ENCODE measurements at regions not wholly inside any gene's neighbourhood (a gene's known extent, or its start where the extent isn't known, plus 50 kb on each side); places are given as distances from the start of the nearest gene placed in this dataset.
"Not testable (repeated sequence)": the region's sequence is repeated elsewhere in the genome, so short reads cannot be mapped to it uniquely, and the experiment has no call there.

DNA sequence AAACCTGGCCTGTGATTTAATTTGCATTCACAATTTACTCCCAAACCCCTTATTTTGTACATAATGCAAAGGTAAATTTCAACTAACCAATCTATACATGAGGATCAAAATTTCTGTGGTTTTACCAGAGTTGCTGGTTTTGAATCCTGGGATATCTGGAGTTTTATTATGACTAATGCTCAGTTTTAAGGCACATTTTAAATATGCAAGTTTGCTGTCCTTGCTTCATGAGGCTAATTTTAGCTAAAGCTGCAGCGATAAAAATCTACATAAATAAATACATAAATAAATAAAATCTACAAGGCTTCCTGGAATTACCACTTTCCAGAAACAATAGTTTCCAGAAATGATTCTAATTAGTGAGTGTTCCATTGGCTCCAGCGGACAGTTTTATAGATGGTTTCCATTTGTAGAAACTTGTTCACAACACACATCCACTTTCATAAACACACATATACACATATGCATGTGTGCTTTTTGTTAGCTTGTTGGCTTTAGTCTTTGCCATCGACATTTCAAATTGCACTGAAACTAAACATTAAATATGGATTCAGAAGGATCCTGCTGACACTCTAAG lies 339.5 kb upstream of the NRP1 start:
- ATAC-seq = no peak
- DNase-seq (ENCODE audit: low spot score) = no peak

DNA sequence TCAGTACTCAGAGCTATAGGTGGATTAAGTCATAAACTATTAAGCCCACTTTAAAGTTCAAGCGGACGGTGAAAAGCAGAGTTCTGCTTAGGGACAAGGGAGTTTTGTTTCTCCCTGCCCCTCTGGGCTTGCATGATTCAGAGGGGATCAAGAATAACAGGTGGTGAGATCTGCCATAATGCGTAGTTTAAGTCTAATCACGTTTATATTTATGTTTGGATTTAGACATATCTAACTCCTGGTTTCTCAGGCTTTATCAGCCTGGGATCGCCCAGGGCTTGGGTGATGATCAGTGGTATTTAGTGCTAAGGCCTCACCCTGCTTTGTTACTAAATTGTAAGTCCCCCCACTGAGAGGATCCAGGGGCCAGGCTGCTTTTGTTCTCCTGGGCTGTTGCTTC lies 335.4 kb upstream of the NRP1 start:
- DNase-seq (ENCODE audit: low spot score) (no peak), ATAC-seq (no peak)

DNA sequence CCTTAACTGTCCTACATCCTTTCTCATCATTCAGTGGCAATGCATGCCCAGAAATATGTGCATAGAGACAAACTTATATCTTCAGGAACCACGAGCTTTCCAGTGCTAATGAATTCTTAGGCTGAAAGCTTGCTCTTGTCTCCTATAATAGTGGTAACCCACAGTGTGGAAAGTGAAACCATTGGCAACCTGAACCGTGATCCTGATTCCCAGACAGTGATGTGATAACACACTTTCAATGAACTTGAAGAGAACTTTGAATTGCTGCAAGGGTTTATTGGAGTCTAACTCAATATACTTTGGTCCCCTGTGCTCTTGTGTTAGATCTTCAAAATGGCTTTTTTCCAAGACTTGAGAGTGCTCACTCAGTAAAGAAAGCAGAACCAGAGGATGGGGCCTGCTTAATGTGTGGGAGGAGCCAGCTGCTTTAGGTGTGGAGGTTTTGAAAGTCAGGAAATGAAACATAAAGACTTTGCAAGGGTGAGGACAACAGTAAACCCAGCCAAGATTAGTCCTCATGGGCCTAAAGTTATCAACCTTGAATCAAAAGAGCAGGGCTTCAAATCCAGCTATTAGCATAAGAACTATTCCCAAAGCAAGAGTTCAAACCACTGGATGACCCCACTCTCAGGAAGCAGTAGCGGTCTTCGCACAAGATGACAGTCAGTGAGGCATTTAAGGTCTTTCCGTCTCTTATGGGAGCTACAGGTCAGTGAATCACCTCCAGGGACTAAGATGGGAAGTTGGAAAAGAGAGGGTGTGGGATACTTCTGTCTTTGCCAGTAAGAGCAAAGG lies 332.4 kb upstream of the NRP1 start:
- no peak for ATAC-seq
- DNase-seq (ENCODE audit: low spot score) = no peak

DNA sequence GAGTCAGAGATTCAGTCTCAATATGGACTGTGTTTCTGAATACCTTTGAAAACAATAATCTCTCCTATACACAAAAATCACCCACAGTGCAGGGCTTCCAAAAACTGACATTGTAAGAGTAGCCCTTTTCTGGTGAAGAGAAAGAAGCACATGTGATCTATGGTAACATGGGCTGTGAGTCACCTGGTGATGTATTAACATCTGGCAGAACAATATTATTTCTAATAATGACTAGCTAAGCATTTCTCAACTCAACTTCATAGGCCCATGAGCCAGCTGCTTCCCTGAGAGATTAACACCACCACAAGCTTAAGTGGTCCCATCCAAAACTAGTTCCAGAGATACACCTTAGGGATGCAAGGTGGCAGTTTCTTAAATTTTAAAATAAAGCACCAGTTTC lies 331.0 kb upstream of the NRP1 start:
- DNase-seq (ENCODE audit: low spot score) = no peak
- no peak for ATAC-seq

DNA sequence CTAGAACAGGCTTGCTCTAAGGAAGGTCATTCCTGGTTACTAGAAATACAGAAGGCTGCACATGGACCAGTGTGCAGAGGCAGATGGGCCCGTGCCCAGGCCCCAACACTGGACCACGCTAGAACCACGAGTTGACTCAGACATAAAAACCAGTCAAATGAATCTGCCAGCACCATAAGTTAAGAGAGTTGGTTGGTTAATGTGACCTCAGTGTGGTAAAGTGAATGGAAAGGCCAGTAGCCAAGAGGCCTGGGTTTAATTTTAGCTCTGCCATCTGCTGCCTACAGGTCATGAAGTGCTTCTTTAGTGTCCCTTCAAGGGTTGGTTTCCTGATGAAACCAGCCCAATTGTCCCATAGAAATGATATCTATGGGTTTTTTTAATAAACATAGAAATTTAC lies 329.6 kb upstream of the NRP1 start:
- ATAC-seq (no peak), DNase-seq (ENCODE audit: low spot score) (no peak)

DNA sequence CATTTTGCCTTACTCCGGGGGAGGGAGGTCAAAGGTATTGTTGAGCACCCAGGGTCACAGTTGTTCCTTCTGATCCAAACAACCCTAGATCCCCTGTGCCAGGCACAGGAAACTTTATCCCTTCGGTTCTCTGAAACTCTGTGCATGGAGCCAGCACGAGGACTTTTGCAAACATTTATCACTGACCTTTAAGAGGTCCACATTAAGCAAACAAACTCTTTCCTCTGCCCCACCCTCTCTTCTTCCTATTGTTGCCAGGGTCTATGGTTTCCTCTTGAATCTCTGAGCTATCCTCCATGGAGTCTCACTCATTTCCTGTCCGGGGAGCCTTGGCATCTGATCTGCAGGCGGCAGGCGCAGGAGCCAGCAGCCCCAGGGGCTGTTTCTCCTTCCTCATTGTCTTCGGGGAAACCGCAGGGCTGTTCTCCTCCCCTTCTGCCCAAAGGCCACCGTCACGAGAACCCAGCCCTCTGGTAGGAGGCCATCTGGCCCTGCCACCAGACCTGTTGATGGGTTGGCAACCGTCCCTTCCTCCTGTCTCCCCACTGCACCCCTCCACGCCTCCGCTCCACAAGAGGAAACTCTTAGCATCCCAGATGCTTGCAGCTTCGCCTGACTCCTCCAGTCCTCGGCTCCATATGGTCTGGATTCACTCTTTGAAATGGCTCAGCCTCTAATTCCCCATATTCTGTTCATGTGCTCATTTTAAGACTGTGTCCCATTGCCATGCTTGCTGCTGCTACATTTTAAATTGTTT lies 327.3 kb upstream of the NRP1 start:
- DNase-seq (ENCODE audit: low spot score) (peak; percentile 50), ATAC-seq (peak; percentile 72)

DNA sequence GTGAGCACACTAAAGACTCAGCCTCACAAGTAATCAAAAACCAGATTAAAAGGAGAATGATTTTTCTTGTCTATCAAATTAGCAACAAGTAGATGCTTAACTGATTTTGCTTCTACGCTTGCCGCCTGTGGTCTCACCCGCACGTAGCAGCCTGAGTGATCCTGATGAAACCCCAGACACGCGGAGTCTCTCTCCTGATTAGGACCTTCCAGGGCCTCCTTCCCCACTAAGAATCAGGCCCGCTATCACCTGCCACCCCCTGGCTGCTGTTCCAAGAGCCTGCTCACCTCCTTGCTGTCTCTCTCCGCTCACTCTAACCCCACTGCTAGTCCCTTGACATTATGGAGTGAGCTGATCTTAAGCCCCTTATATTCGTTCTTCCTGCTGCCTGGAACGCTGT lies 325.9 kb upstream of the NRP1 start:
- ATAC-seq = no peak
- DNase-seq (ENCODE audit: low spot score) = no peak

DNA sequence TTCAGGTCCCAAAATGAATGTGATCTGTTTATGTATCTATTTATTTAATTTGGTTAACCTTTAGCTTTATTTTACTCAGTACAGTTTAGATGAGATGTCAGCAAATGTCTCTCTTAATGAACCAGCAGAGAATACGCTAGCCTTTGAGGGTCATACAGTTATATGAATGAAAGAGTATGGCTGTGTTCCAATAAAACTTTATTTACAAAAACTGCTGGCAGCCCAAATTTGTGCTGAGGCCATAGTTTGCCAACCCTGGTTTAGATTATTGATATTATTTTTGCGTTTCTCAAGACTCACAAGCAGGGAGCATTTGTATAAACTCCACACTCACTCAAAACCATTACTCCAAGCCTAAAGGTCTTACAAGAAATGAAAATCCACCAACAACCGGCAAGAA lies 323.4 kb upstream of the NRP1 start:
- ATAC-seq (no peak), DNase-seq (ENCODE audit: low spot score) (no peak)

DNA sequence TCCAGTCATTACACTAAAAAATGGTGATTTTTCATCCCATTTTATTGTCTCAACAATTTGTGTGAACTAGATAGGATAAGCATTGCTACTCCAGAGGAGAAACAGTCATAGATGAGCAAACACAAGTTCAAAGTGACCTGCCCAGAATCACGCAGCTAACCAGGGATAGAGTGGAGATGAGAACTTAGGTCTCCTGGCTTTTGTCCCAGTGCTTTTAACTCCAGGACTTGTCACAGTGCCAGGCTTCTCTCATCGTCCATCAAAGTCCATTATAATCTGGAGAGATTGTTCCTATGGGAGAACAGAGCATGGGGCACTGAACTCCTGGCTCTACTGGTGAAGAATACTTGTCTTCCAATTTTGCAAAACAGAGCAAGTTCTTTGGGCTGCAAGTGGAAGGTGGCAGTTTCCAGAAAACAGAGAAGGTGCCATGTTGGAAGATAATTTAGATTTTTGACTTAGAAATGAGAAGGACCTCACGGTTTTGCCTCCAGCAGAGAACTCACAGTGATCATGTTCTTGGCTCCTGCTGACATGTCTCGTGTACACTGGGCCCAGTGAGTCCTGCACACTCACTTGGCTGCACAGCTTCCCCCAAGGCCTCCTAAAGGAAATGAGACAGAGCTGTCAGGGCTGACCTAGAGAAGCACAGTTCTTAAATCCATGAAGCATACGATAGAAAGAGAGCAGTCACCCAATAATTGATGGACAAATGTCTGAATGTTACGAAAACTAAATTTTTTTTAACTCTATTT lies 322.9 kb upstream of the NRP1 start:
- ATAC-seq (peak; percentile 63), DNase-seq (ENCODE audit: low spot score) (peak; percentile 54)

DNA sequence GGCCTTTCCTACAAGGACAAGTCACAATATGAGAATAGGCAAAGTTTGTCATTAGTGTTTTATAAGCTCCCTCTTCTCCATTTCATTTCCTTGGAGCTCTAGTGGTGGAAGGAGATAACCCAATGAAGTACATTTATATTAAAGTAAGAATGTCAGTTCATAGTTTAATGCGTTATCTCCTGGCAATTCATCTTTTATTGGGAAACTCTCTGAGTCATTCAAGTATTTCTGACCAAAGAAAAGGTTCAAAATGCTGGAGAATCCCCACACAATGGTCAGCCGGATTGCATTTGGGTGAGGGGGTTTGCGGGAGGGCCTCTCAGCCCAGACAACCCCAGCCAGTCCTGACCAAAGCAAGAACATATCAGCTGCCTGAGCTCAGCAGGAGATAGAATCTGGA lies 321.5 kb upstream of the NRP1 start:
- DNase-seq (ENCODE audit: low spot score) (no peak), ATAC-seq (no peak)

DNA sequence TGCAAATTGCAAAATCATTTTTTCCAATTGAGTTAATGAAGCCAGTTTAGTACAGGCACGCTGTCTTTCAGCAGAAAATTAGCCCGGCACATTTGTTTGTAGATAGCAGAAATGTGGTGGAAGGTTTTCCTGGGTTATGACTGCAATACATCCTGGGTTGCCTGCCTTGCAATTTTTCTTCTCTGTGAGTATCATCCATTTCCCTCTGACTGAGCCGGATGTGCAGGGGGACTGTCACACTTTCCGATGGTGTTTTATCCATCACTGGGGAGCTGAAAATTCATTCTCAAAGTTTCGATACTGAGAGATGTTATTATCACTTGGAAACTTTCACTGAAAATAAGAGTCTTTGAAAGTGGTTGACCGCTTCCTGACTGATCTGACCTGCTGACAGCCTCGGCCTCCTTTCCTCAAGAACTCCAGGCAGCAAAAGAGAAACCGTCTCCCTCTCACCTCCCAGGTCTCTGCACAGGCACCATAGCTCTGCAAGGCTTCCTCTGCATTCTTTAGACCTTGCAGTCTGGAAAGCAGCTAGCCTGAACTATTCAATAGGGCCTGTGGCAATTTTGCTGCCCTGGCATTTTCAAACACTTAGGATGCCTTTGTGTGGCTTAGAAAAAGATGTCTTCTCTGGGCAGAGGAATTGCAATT lies 320.8 kb upstream of the NRP1 start:
- no peak for ATAC-seq
- DNase-seq (ENCODE audit: low spot score) = no peak

DNA sequence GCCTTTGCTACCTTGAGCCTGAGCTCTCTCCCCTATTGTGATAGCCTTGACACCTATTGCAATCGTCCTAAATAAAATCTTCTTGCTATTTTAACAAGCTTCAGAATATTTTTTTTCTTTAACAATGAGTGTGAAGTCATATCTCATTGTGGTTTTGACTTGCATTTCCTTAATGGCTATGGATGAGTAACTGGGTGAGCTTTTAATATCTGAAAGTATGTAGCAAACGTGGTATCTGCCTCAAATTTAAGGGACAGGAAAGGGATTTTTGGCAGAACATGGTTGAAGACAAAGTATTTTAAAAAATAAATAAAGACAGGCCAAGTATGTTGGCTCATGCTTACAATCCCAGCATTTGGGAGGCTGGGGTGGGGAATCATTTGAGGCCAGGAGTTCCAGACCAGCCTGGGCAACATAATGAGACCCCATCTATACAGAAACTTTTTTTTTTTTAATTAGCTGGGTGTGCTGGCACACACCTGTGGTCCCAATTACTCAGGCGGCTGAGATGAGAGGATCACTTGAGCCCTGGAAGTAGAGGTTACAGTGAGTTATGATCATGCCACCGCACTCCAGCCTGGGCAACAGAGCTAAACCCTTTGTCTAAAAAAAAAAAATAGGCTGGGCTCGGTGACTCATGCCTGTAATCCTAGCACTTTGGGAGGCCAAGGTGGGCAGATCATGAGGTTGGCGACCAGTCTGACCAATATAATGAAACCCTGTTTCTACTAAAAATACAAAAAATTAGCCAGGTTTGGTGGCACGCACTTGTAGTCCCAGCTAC lies 319.3 kb upstream of the NRP1 start:
- ATAC-seq (no peak), DNase-seq (ENCODE audit: low spot score) (no peak)

DNA sequence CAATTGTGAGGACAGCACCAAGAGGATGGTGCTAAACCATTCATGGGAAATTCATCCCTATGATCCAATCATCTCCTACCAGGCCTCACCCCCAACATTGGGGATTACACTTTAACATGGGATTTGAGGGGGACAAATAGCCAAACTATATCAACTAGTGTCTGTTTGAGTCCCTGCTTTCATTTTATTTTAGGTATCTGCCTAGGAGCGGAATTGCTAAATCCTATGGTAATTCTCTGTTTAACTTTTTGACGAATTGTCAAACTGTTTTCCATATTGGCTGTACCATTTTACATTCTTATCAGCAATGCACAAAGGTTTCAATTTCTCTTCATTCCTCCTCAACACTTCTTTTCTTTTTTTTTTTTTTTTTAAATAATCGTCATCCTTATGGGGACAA lies 318.4 kb upstream of the NRP1 start:
- no peak for ATAC-seq
- DNase-seq (ENCODE audit: low spot score) = no peak

DNA sequence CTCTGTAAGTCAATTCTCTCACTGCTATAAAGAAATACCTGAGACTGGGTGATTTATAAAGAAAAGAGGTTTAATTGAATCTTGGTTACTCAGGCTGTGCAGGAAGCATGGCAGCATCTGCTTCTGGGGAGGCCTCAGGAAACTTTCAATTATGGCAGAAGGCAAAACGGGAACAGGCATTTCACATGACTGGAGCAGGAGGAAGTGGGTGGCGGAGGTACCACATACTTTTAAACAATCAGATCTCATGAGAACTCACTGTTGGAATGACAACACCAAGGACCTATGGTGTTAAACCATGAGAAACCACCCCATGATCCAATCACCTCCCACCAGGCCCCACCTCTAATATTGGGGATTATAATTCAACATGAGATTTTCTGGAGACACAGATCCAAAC lies 315.7 kb upstream of the NRP1 start:
- DNase-seq (ENCODE audit: low spot score); ATAC-seq: not testable (repeated sequence)

DNA sequence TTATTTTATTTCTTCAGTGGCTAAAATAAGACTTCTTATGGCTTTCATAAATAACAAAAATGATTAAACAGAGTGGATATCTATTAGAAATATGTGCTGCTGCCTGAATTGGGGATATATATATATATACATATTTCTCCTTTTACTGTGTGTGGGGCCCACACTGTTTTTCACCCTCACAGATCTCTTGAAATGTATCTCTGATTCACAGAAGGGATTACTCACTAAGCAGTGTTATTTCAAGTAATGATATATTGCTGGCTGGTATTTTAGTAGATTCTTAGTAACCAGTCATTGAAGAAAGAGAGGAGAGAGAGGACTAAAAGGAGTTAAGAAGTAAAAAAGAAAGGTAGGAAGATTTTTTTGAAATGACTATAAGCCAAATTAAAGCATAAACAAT lies 308.6 kb upstream of the NRP1 start:
- ATAC-seq = no peak
- no peak for DNase-seq (ENCODE audit: low spot score)

DNA sequence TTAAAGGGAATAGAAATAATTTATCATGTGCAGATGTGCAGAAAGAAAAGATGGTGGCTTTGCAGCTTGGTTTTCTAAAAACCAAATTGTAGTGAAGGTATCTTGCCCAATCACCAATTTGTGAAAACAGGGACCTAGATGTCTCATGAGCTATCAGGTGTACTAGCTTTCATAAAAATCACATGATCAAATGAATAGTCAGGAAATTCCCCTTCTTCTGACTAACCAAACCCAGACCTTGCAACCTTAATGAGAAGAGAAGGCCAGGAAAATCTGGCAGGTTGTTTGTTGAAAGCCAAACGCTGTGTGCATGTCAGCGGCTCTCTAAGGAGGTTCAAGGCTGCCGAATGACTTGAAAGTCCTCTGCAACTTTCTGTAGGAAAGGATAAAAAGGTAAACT lies 304.4 kb upstream of the NRP1 start:
- no peak for ATAC-seq
- no peak for DNase-seq (ENCODE audit: low spot score)

DNA sequence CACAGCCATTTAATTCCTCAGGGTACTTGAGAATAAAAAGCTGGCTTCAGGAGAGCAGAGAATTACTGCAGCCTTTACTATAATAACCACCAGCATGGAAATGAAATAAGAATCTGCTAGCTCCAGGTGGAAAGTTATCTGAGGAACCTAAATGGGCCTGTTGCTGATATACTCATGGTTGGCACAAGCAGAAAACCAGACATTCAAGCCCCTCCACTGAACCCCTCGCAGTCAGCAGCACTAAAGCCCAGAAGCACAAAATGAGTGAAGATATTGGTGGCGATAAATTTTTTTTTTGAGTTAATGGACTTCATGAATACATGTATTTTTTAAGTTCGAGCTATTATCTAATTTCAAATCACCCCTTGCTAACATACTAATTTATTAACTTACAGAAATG lies 303.9 kb upstream of the NRP1 start:
- ATAC-seq (no peak), DNase-seq (ENCODE audit: low spot score) (no peak)

DNA sequence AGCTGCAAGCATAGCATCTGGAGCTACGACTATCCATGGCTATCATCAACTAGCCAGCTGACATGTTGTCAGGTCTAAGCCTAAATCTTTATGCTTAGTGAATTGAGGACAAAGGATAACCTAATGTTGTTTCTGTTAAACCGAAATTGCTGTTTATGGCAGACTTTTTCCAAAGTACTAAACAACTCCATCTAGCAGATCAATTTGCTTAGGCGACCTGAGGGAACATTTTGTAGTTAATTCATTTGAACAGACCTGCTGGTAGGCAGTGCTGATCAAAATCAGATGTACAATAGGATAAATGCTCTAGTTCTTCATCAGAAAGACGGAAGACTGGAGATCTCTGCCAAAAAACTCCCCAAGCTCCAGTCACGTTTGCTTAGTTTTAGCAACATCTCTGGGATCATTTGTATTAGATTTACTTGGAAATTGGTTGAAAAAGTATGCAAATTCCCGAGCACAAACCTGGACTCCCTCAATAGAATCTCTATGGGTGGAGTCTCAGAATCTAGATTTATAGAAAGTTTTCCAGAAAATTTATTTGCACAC lies 301.6 kb upstream of the NRP1 start:
- no peak for DNase-seq (ENCODE audit: low spot score)
- ATAC-seq = no peak

DNA sequence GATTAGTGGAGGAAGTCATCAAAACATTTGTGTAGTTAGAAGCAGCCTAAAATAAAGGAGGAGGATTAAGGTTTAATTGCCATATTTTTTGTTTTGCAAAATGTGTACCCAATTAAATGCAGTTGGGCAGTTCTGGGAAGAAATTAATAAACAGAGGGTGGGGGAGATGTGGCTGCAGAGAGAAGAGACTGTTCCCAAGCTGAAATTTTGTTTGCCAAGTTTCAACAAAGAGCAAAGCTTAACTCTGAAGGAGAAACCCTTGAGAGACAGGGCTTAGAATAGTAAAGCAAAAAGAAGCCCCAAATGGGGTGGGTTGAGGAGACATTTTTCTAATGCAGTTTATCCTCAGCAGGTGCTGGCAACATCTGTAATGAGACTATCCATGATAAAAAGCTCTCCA lies 298.0 kb upstream of the NRP1 start:
- ATAC-seq (no peak), DNase-seq (ENCODE audit: low spot score) (no peak)

DNA sequence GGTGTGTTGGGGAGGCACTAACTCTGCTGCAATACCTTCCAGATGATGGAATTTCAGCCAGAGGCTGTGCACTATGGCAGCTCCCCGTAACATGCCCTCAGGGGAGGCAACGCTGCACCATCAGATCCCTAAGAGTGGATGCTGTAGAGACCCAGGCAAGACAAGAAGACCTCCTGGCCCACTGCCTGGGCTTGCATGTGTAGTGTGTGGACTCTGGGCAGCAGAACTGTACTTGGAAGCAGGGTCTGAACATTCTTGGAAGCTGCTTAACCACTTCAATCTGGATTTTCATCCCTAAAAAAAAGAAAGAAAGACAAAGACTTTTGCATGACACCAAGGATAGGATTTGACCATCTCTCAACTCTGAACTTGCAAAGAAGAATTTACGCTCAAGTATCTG lies 297.5 kb upstream of the NRP1 start:
- no peak for DNase-seq (ENCODE audit: low spot score)
- ATAC-seq = no peak

Data from left lobe of liver (tissue), 2 donors.